ENCODE measurements at regions not wholly inside any gene's neighbourhood (a gene's known extent, or its start where the extent isn't known, plus 50 kb on each side); places are given as distances from the start of the nearest gene placed in this dataset.

- DNase-seq, result no peak
Measured at GRCh38 chr4:124409044-124409443, 303.5 kb downstream of the ANKRD50 start.

GRCh38 chr4:124414276-124415040 is 298.1 kb downstream of the ANKRD50 start:
- DNase-seq, result no peak

DNA sequence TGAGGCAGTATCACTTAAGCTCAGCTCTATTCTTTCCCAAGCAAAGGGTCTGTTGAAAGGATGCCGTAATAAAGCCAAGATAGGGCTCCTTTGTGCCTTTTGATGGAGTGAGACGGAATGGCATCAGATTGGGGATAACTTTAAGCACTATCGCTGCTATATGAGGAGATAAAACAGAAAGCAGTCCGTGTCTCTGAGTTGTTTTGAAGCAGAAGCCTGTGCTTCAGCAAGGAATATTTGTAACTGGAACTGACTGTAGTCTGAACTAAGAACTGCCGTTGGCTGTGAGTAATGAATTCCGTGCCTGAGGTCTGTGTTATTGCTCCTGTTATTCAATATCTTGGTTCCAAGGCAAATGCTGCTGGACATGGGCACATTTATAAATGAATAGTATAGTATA is 297.4 kb downstream of the ANKRD50 start:
- no peak for DNase-seq

DNA sequence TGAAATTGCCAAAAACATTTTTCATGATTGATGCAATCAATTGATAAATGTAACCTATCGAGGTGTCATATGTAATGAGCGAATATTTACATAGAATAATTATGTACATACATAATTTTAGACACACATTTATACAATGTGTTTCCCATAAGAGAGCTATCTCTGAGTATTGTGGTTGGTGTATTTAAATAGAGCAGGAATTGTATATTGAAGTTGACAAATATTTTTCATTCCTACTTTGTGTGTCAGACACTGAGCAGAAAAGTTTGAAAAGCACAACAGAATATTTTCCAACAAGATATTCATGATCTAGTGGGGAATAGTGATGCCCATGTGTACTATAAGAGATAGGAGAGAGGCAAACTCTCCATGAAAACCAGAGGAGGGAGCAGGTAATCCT is 295.2 kb downstream of the ANKRD50 start:
- DNase-seq, result no peak

GRCh38 chr4:124420166-124420695 is 292.3 kb downstream of the ANKRD50 start:
- DNase-seq, result no peak

DNA sequence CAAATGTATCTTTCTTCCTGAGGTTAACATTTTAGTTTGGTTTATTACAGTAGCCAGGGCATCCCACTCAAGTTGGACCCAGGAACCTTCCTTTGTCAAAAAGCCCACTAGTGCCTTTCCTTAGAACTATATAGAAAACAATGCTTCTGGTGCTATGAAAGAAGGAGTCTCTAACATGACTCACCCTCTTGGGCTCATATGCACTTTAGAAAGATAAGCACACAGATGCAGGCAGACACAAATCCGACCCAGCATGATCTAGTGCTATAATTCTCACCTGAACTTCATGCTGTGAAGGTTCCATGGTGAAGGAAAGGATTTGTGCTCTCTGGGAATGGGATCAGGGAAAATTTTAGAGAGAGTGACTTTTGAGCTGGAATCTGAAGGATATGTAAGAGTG is 289.4 kb downstream of the ANKRD50 start:
- DNase-seq, result no peak

GRCh38 chr4:124426279-124426678 is 286.3 kb downstream of the ANKRD50 start:
- DNase-seq, result no peak

- DNase-seq, result no peak
Measured at GRCh38 chr4:124427095-124427767, 285.3 kb downstream of the ANKRD50 start.

GRCh38 chr4:124428648-124429047 is 283.9 kb downstream of the ANKRD50 start:
- no peak for DNase-seq

- DNase-seq, result no peak
Measured at GRCh38 chr4:124429746-124430250, 282.7 kb downstream of the ANKRD50 start.

GRCh38 chr4:124431653-124432192 is 280.8 kb downstream of the ANKRD50 start:
- no peak for DNase-seq

DNA sequence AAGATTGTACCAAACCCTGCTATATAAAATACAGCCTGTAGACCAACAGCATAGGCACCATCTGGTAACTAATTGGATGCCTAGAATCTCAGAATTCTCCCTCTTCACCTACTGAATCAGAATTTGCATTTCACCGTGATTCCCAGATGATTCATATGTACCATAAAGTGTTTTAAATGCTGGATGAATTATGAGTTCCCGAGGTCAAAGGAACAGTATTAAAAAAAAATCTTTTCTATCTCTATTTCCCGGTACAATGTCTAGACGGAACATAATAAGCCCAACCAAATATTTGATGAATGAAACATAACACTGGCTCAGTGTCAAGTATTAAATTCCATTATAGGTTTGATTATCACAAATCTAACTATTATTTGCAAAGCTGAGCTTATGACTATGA is 280.0 kb downstream of the ANKRD50 start:
- no peak for DNase-seq

- DNase-seq, result no peak
Measured at GRCh38 chr4:124433044-124433443, 279.5 kb downstream of the ANKRD50 start.

GRCh38 chr4:124433500-124433899 is 279.0 kb downstream of the ANKRD50 start:
- no peak for DNase-seq

GRCh38 chr4:124435274-124435950 is 277.1 kb downstream of the ANKRD50 start:
- DNase-seq, result no peak

- no peak for DNase-seq
Measured at GRCh38 chr4:124437853-124438495, 274.6 kb downstream of the ANKRD50 start.

DNA sequence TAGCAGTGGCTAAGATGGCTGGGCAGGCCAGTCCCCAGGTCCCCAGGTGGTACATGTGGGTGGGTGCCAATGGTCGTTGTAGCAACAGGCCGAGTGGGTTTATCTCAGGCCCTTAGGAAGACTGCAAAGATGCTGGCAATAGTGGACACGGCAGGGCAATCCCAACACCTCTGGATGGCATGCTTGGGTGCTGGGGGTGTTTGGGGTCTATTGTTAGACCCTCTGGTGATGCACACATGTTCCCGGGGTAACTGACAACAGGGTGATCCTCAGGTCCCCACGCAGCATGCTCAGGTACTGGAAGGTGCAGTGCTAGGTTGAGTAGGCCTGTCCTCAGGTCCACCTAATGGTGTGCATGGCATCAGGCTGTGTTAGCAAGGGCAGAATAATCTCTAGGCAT is 267.5 kb downstream of the ANKRD50 start:
- DNase-seq, result no peak

DNA sequence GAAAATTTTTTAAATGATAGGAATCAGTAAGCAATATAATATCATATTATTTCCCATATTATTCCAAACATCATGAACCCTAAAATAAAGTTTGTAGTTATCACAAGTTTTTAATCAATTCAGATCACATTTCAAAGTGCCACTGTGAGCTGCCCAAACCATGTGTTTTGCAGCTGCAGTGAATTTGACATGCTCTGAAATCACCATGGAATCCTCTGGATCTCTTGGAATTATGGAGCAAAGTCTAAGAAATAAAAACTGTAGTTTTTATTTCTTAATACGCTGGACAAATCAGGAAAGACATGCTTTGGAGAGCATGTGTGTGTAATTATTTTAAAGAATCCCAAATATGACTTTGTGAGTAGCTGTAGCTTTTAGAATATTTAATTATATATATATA is 262.7 kb downstream of the ANKRD50 start:
- no peak for DNase-seq

DNA sequence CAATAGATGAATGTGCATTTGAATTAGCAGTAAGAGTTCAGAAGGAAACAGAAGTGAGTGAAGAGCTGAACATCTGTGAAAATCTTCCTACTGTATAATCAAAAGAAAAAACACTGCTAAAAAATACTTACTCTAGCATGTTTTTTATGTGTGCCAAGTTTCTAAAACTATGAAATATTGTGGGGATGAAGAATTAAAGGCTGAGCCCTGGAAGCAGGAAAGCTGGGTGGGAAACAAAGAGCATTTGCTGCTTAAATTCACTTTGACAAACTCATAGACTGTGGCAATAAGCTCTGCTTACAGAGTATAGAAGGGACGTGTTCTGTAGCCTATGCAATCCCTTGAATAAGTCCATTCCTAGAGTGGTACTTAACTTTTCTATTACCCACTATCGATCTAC is 261.7 kb downstream of the ANKRD50 start:
- DNase-seq, result no peak

DNA sequence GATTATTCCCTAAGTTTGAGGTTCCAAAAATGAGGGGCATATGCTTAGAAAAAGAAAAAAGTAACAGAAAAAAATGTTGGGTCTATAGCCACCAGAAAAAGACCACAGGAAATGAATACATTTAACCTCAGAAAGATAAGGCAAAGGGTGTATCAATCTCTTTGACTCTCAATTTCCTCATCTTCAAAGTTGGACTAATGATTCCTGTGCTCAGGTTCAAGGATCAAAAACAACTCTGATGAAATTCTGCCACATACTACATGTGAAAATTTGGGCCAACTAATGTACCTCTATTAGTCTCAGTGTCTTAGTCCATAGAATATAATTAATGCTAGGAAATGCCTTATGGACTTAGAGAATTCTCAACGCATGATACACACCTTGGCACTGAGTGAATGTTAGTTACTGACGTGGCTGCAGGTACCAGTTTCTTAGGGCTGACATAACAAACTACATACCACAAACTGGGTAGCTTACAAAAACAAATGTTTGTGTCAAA is 257.7 kb downstream of the ANKRD50 start:
- no peak for DNase-seq

DNA sequence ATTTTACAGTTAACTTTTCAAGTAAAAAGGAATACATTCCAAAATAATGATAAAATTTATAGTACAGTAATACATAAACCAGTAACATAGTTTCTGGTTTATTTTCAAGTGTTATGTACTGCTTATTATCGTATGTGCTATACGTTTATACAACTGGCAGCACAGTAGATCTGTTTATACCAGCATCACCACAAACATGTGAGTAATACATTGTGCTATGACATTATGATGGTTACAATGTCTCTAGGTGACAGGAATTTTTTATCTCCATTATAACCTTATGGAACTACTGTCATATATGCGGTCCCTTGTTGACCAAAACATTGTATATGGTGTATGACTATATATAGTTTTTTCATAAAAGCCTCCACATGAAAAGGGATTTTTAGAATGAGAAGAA is 256.9 kb downstream of the ANKRD50 start:
- no peak for DNase-seq

DNA sequence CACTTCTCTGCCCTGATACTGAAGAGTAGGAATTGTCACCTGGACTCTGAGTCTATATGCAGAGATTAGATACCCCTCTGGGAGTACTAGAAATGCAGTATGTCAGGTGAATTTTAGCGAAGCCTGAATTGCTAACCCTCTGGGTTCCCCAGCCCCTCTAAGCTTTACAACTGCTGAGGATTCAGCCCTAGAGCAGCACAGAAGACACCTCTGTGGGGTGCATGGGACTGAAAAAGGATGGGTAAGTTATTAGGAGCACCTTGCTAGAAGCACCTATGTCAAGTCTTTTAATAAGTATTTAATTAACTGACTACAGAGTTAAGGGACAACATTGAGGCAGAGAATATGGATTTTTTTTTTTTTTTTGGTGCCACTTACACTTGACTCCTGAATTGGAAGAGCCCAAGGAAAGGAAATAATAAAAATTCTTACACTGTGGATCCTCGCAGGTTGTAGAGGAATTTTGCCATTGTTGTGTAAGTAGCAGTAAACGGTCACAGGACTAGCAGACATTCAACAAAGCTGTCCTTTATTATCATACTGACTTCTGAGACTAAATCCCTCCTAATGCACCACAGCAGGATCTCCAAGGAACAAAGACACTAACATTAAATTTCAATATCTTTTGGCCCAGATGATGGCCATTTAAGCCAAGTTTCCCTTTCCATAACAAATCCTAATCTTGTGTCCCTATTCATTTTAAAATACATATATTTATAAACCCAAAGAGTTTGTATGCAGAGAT is 253.2 kb downstream of the ANKRD50 start:
- no peak for DNase-seq

All from NCI-H510A (cell line).